C4-2B (cell line): ENCODE measurements at regions not wholly inside any gene's neighbourhood (a gene's known extent, or its start where the extent isn't known, plus 50 kb on each side); places are given as distances from the start of the nearest gene placed in this dataset.

Experiments used
- H3K27ac ChIP-seq: fragments of 450-650 bp; 2 replicates; pipeline ENCODE4 v1.5.1; 2017
- CTCF ChIP-seq: fragments of 450-650 bp; conservative IDR thresholded peaks from 2 replicates; pipeline ENCODE4 v1.5.1; 2017; ENCODE audit warnings: mild to moderate bottlenecking
- ZFX ChIP-seq: fragments of 450-650 bp; IDR thresholded peaks from 2 replicates; pipeline ENCODE4 v1.6.1; 2017

- H3K27ac ChIP-seq: no peak overlapping the region
- TF ChIP-seq ZFX: no peak
These were observed 550.6 kb upstream of the SEMA3D start for GRCh38 chr7:85737426-85737825.

GRCh38 chr7:85736085-85736484 is 549.2 kb upstream of the SEMA3D start:
- TF ChIP-seq ZFX: no peak

GRCh38 chr7:85734823-85735222 is 548.0 kb upstream of the SEMA3D start:
- no peak overlapping the region for H3K27ac ChIP-seq
- TF ChIP-seq CTCF (no peak), ZFX (no peak)

More at GRCh38 chr7:85736085-85736484, 549.2 kb upstream of the SEMA3D start:
- H3K27ac ChIP-seq: no peak overlapping the region

GRCh38 chr7:85733169-85733915 is 546.5 kb upstream of the SEMA3D start:
- TF ChIP-seq CTCF: no peak
- no peak for TF ChIP-seq ZFX
- H3K27ac ChIP-seq: no peak overlapping the region

- TF ChIP-seq ZFX: no peak
- TF ChIP-seq CTCF: no peak
- no peak overlapping the region for H3K27ac ChIP-seq
These were observed 543.2 kb upstream of the SEMA3D start for GRCh38 chr7:85730012-85730411.

GRCh38 chr7:85725026-85725425 is 538.2 kb upstream of the SEMA3D start:
- TF ChIP-seq CTCF (no peak), ZFX (no peak)

GRCh38 chr7:85719981-85720953 is 533.4 kb upstream of the SEMA3D start:
- H3K27ac ChIP-seq: no peak overlapping the region
- TF ChIP-seq CTCF: no peak
- no peak for TF ChIP-seq ZFX

More at GRCh38 chr7:85725026-85725425, 538.2 kb upstream of the SEMA3D start:
- no peak overlapping the region for H3K27ac ChIP-seq

GRCh38 chr7:85716353-85716752 is 529.5 kb upstream of the SEMA3D start:
- no peak overlapping the region for H3K27ac ChIP-seq
- no peak for TF ChIP-seq CTCF
- no peak for TF ChIP-seq ZFX
